Activated B cell treated with CpG ODN at 0.5 μM for 24 hours (primary cell): ENCODE measurements at regions not wholly inside any gene's neighbourhood (a gene's known extent, or its start where the extent isn't known, plus 50 kb on each side); places are given as distances from the start of the nearest gene placed in this dataset.

ENCODE experiments used
- ATAC-seq: fragments of 200-7000 bp; cut with Tn5 transposase; one replicate; pipeline ENCODE4 v1.10.0; 2021; ENCODE audit warnings: low read depth, mild to moderate bottlenecking, moderate library complexity
- CTCF ChIA-PET: fragments of 350-600 bp; sonication (Branson Sonifier 250); formaldehyde crosslinking; loops from one replicate; lab custom pipeline; 2021; ENCODE audit warnings: antibody characterized with exemption; lab: Charles Lee
- POLR2A ChIA-PET: fragments of 350-600 bp; sonication (Branson Sonifier 250); formaldehyde crosslinking; loops from one replicate; lab custom pipeline; 2021; ENCODE audit warnings: antibody characterized with exemption; lab: Charles Lee
- DNase-seq: peaks from one replicate; pipeline ENCODE4 v3.0.0; 2022
- H3K27ac Mint-ChIP-seq: one replicate; pipeline ENCODE4 v1.8.0; 2020; ENCODE audit warnings: mixed read lengths
- H3K27me3 Mint-ChIP-seq: one replicate; pipeline ENCODE4 v1.8.0; 2021; ENCODE audit warnings: mixed read lengths
- H3K36me3 Mint-ChIP-seq: one replicate; pipeline ENCODE4 v1.8.0; 2021; ENCODE audit warnings: low read depth, mixed read lengths
- H3K4me1 Mint-ChIP-seq: one replicate; pipeline ENCODE4 v1.8.0; 2021; ENCODE audit warnings: mixed read lengths
- H3K4me3 Mint-ChIP-seq: one replicate; pipeline ENCODE4 v1.8.0; 2020; ENCODE audit warnings: mild to moderate bottlenecking, mixed read lengths
- H3K9me3 Mint-ChIP-seq: one replicate; pipeline ENCODE4 v1.8.0; 2020; ENCODE audit warnings: mixed read lengths
- CTCF ChIP-seq: fragments of 200-600 bp; IDR thresholded peaks from one replicate; pipeline ENCODE4 v1.8.0; 2022; ENCODE audit warnings: antibody characterized with exemption, mild to moderate bottlenecking
- intact Hi-C: fragments of 100-400 bp; cut with micrococcal nuclease; formaldehyde crosslinking; loops from one replicate; pipeline ENCODE4 v1.15.1; 2024

GRCh38 chr4:154088741-154089140 lies 299.9 kb upstream of the SFRP2 start:
- DNase-seq (no peak), ATAC-seq (no peak)
- CTCF ChIA-PET, result no interaction called here
- no peak overlapping the region for H3K27ac Mint-ChIP-seq
- no peaks in the 10 kb centered on the region for H3K9me3 Mint-ChIP-seq
- H3K36me3 Mint-ChIP-seq, result no peaks in the 10 kb centered on the region
- TF ChIP-seq CTCF, result no peak
- H3K4me3 Mint-ChIP-seq, result no peak overlapping the region
- no peaks in the 10 kb centered on the region for H3K27me3 Mint-ChIP-seq
- POLR2A ChIA-PET, result no interaction called here
- no peaks in the 10 kb centered on the region for H3K4me1 Mint-ChIP-seq
- intact Hi-C loops, result no loop called here

- CTCF ChIA-PET, result no interaction called here
- Mint-ChIP-seq H3K36me3 (no peaks in the 10 kb centered on the region), H3K27ac (no peak overlapping the region)
Measured at GRCh38 chr4:154086247-154086646, 297.4 kb upstream of the SFRP2 start.

GRCh38 chr4:154084864-154085263 lies 296.0 kb upstream of the SFRP2 start:
- intact Hi-C loops, result no loop called here

More at GRCh38 chr4:154086247-154086646, 297.4 kb upstream of the SFRP2 start:
- intact Hi-C loops, result no loop called here
- no peak for TF ChIP-seq CTCF
- Mint-ChIP-seq H3K27me3 (no peaks in the 10 kb centered on the region), H3K4me1 (no peaks in the 10 kb centered on the region), H3K9me3 (no peaks in the 10 kb centered on the region), H3K4me3 (no peak overlapping the region)
- no peak for ATAC-seq
- POLR2A ChIA-PET, result no interaction called here
- no peak for DNase-seq

GRCh38 chr4:154082760-154083535 lies 294.1 kb upstream of the SFRP2 start:
- ChIA-PET CTCF (no interaction called here), POLR2A (no interaction called here)
- Mint-ChIP-seq H3K4me1 (no peaks in the 10 kb centered on the region), H3K27me3 (no peaks in the 10 kb centered on the region), H3K9me3 (no peaks in the 10 kb centered on the region), H3K36me3 (no peaks in the 10 kb centered on the region), H3K4me3 (no peak overlapping the region), H3K27ac (no peak overlapping the region)
- ATAC-seq (no peak), DNase-seq (no peak)
- TF ChIP-seq CTCF, result no peak
- intact Hi-C loops, result no loop called here

More at GRCh38 chr4:154084864-154085263, 296.0 kb upstream of the SFRP2 start:
- H3K9me3 Mint-ChIP-seq, result no peaks in the 10 kb centered on the region
- no peak for TF ChIP-seq CTCF
- H3K36me3 Mint-ChIP-seq, result no peaks in the 10 kb centered on the region
- H3K4me1 Mint-ChIP-seq, result no peaks in the 10 kb centered on the region
- ATAC-seq (no peak), DNase-seq (no peak)
- POLR2A ChIA-PET, result no interaction called here
- no peaks in the 10 kb centered on the region for H3K27me3 Mint-ChIP-seq
- no peak overlapping the region for H3K27ac Mint-ChIP-seq
- CTCF ChIA-PET, result no interaction called here
- H3K4me3 Mint-ChIP-seq, result no peak overlapping the region

GRCh38 chr4:154081391-154081790 lies 292.5 kb upstream of the SFRP2 start:
- no peaks in the 10 kb centered on the region for H3K9me3 Mint-ChIP-seq
- ChIA-PET POLR2A (no interaction called here), CTCF (no interaction called here)
- no peaks in the 10 kb centered on the region for H3K4me1 Mint-ChIP-seq
- DNase-seq (no peak), ATAC-seq (no peak)
- TF ChIP-seq CTCF, result no peak
- H3K27ac Mint-ChIP-seq, result no peak overlapping the region
- intact Hi-C loops, result no loop called here
- H3K36me3 Mint-ChIP-seq, result no peaks in the 10 kb centered on the region
- no peak overlapping the region for H3K4me3 Mint-ChIP-seq
- no peaks in the 10 kb centered on the region for H3K27me3 Mint-ChIP-seq
